ENCODE measurements at regions not wholly inside any gene's neighbourhood (a gene's known extent, or its start where the extent isn't known, plus 50 kb on each side); places are given as distances from the start of the nearest gene placed in this dataset.

- TF ChIP-seq CTCF (IDR thresholded peaks at IDR 0.05): no peak
- no peak for TF ChIP-seq EZH2phosphoT487 (IDR thresholded peaks at IDR 0.05)
- TF ChIP-seq EZH2 (IDR thresholded peaks at IDR 0.05): no peak
Measured at GRCh38 chr5:2199697-2200096, 317.0 kb upstream of the IRX4 start.

All from neural progenitor cell (in vitro differentiated cells).